Upper lobe of left lung (tissue), 6 donors: ENCODE measurements at regions not wholly inside any gene's neighbourhood (a gene's known extent, or its start where the extent isn't known, plus 50 kb on each side); places are given as distances from the start of the nearest gene placed in this dataset.

Experiments
- ATAC-seq, 2 donors: fragments of 200-7000 bp; cut with Tn5 transposase; one replicate each; pipeline ENCODE4 v1.9.1; 2022; ENCODE audit warnings: mild to moderate bottlenecking in 2 of 2, moderate library complexity in 2 of 2; ENCODE audit not compliant: low FRiP score in 2 of 2
- DNase-seq, 2 donors: peaks; one replicate each; pipeline ENCODE4 v3.0.0-alpha.2; 2019 to 2020
- H3K27ac ChIP-seq, 4 donors: fragments of 200-600 bp; sonication (generic); one replicate each; pipeline ENCODE4 v1.5.1; 2016 to 2019
- H3K27me3 ChIP-seq, 4 donors: fragments of 200-600 bp; sonication (generic); one replicate each; pipeline ENCODE4 v1.5.1; 2017 to 2019
- H3K36me3 ChIP-seq, 4 donors: fragments of 200-600 bp; sonication (generic); one replicate each; pipeline ENCODE4 v1.5.1; 2016 to 2019
- H3K4me1 ChIP-seq, 4 donors: fragments of 200-600 bp; sonication (generic); one replicate each; pipeline ENCODE4 v1.5.1; 2018 to 2019
- H3K4me3 ChIP-seq, 4 donors: fragments of 200-600 bp; sonication (generic); one replicate each; pipeline ENCODE4 v1.5.1; 2017 to 2019; ENCODE audit warnings: mild to moderate bottlenecking in 2 of 4, moderate library complexity in 1 of 4
- H3K9me3 ChIP-seq, 4 donors: fragments of 200-600 bp; sonication (generic); one replicate each; pipeline ENCODE4 v1.5.1; 2018 to 2019
- CTCF ChIP-seq, 6 experiments: fragments of 450-650 bp in 4 of 6; fragments of 200-600 bp in 2 of 6; sonication (generic) in 2 of 6; IDR thresholded peaks; one replicate each; pipeline ENCODE4 v1.5.1; 2016 to 2019; ENCODE audit warnings: antibody characterized with exemption in 6 of 6
- EP300 ChIP-seq, 4 donors: sonication (generic); formaldehyde crosslinking; IDR thresholded peaks; one replicate each; pipeline ENCODE4 v1.5.1; 2017; ENCODE audit warnings: antibody characterized with exemption in 4 of 4, control low read depth in 2 of 4
- POLR2A ChIP-seq, 4 donors: fragments of 450-650 bp; IDR thresholded peaks; one replicate each; pipeline ENCODE4 v1.5.1; 2016 to 2017; ENCODE audit warnings: antibody characterized with exemption in 4 of 4, mild to moderate bottlenecking in 2 of 4
- POLR2AphosphoS5 ChIP-seq, 2 donors: sonication (generic); formaldehyde crosslinking; IDR thresholded peaks; one replicate each; pipeline ENCODE4 v1.5.1; 2017; ENCODE audit warnings: antibody characterized with exemption in 2 of 2
- WGBS, 2 donors: methylation state at CpG; one replicate each; pipeline ENCODE4 v1.1.5; 2017 to 2018; 5-methylcytosine and 5-hydroxymethylcytosine counted together
- donor health status: DM: no; HTN: no; CAD: no; lungs with moderate emphysema.
- donor health status: DM: no; HTN: yes; CAD: no; lungs with severe emphysema.

- H3K4me3 ChIP-seq = no peak overlapping the region
- no peak for ATAC-seq
- H3K36me3 ChIP-seq = no peaks in the 10 kb centered on the region
- peaks cover 0 to 3% (median 0%) of the 10 kb centered on the region in 4 donors for H3K4me1 ChIP-seq
- no peak overlapping the region for H3K27ac ChIP-seq
- WGBS, 2 donors = 38 to 44% methylated on average over 1 of the region's 1 CpG
- TF ChIP-seq CTCF (IDR thresholded peaks at IDR 0.05) = no peak
- no peak for TF ChIP-seq POLR2AphosphoS5 (IDR thresholded peaks at IDR 0.05)
- TF ChIP-seq POLR2A (IDR thresholded peaks at IDR 0.05) = no peak
- no peak for TF ChIP-seq EP300 (IDR thresholded peaks at IDR 0.05)
- no peak for DNase-seq
- H3K27me3 ChIP-seq = no peaks in the 10 kb centered on the region
- no peaks in the 10 kb centered on the region for H3K9me3 ChIP-seq
These were observed 166.6 kb upstream of the SETBP1 start for GRCh38 chr18:44514106-44514505.

GRCh38 chr18:44514766-44515165 is 165.9 kb upstream of the SETBP1 start:
- no peak overlapping the region for H3K27ac ChIP-seq
- no peaks in the 10 kb centered on the region for H3K4me1 ChIP-seq
- no peaks in the 10 kb centered on the region for H3K9me3 ChIP-seq
- no peaks in the 10 kb centered on the region for H3K36me3 ChIP-seq
- ATAC-seq = no peak
- WGBS, 2 donors = 96 to 100% methylated on average over 1 of the region's 1 CpG
- no peaks in the 10 kb centered on the region for H3K27me3 ChIP-seq
- TF ChIP-seq CTCF (IDR thresholded peaks at IDR 0.05) = no peak
- no peak for TF ChIP-seq POLR2AphosphoS5 (IDR thresholded peaks at IDR 0.05)
- TF ChIP-seq POLR2A (IDR thresholded peaks at IDR 0.05) = no peak
- no peak for TF ChIP-seq EP300 (IDR thresholded peaks at IDR 0.05)
- DNase-seq = no peak
- H3K4me3 ChIP-seq = no peak overlapping the region

- Histone ChIP-seq H3K4me3 (no peak overlapping the region), H3K4me1 (no peaks in the 10 kb centered on the region), H3K27ac (no peak overlapping the region), H3K36me3 (no peaks in the 10 kb centered on the region), H3K27me3 (no peaks in the 10 kb centered on the region), H3K9me3 (no peaks in the 10 kb centered on the region)
- no peak for TF ChIP-seq POLR2AphosphoS5 (IDR thresholded peaks at IDR 0.05)
- TF ChIP-seq POLR2A (IDR thresholded peaks at IDR 0.05) = no peak
- no peak for TF ChIP-seq EP300 (IDR thresholded peaks at IDR 0.05)
- no peak for TF ChIP-seq CTCF (IDR thresholded peaks at IDR 0.05)
- 62 to 80% methylated on average over 1 of the region's 1 CpG for WGBS, 2 donors
- no peak for DNase-seq
- no peak for ATAC-seq
These were observed 164.2 kb upstream of the SETBP1 start for GRCh38 chr18:44516450-44516849.

- no peaks in the 10 kb centered on the region for H3K36me3 ChIP-seq
- no peak for ATAC-seq
- no peak overlapping the region for H3K4me3 ChIP-seq
- no peaks in the 10 kb centered on the region for H3K9me3 ChIP-seq
- no peak for DNase-seq
- WGBS, 2 donors = 60 to 75% methylated on average over 3 of the region's 3 CpGs
- H3K4me1 ChIP-seq = no peaks in the 10 kb centered on the region
- no peak overlapping the region for H3K27ac ChIP-seq
- TF ChIP-seq CTCF (IDR thresholded peaks at IDR 0.05) (no peak), POLR2A (IDR thresholded peaks at IDR 0.05) (no peak), POLR2AphosphoS5 (IDR thresholded peaks at IDR 0.05) (no peak), EP300 (IDR thresholded peaks at IDR 0.05) (no peak)
- no peaks in the 10 kb centered on the region for H3K27me3 ChIP-seq
These were observed 163.6 kb upstream of the SETBP1 start for GRCh38 chr18:44517136-44517535.

- 65 to 70% methylated on average over 4 of the region's 4 CpGs for WGBS, 2 donors
- Histone ChIP-seq H3K36me3 (no peaks in the 10 kb centered on the region), H3K4me1 (no peaks in the 10 kb centered on the region), H3K4me3 (no peak overlapping the region), H3K9me3 (no peaks in the 10 kb centered on the region), H3K27me3 (no peaks in the 10 kb centered on the region), H3K27ac (no peak overlapping the region)
- no peak for ATAC-seq
- TF ChIP-seq POLR2AphosphoS5 (IDR thresholded peaks at IDR 0.05) = no peak
- TF ChIP-seq POLR2A (IDR thresholded peaks at IDR 0.05) = no peak
- no peak for TF ChIP-seq EP300 (IDR thresholded peaks at IDR 0.05)
- no peak for TF ChIP-seq CTCF (IDR thresholded peaks at IDR 0.05)
- no peak for DNase-seq
These were observed 162.5 kb upstream of the SETBP1 start for GRCh38 chr18:44518091-44518615.
